ENCODE measurements at regions not wholly inside any gene's neighbourhood (a gene's known extent, or its start where the extent isn't known, plus 50 kb on each side); places are given as distances from the start of the nearest gene placed in this dataset.

DNA sequence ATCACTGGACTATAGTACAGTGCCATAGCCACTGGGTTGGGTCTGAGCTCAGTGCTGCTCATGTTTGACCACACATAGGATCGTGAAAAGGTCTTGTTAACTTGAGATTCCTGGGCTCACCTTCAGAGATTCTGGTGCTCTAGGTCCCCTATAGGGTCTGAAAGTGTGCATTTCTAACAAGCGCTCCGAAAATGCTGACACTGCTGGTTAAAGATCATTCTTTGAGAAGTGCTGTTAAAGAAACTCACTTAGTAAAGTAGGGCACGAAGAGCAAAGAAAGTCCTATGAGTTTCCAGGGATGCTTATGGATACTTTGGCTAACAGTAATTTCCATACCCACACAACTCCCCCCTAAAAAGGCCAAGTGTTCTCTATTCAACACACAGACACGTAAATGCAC is 108.1 kb upstream of the PAX6 start:
- no peak for ATAC-seq
- TF ChIP-seq CREB5 (CRISPR knock-in tag; IDR thresholded peaks at IDR 0.05; ENCODE audit: low read depth) = no peak
- no peak for TF ChIP-seq ZFP3 (CRISPR knock-in tag; IDR thresholded peaks at IDR 0.05)
- TF ChIP-seq ZNF8 (CRISPR knock-in tag; IDR thresholded peaks at IDR 0.05) = no peak
- no peak for TF ChIP-seq ARNTL (CRISPR knock-in tag; IDR thresholded peaks at IDR 0.05; ENCODE audit: borderline replicate concordance, low read depth)
- TF ChIP-seq ZNF565 (CRISPR knock-in tag; conservative IDR thresholded peaks at IDR 0.05; ENCODE audit: low read depth) = no peak
- TF ChIP-seq GLIS3 (CRISPR knock-in tag; IDR thresholded peaks at IDR 0.05) = no peak
- no peak for TF ChIP-seq ZFP30 (CRISPR knock-in tag; IDR thresholded peaks at IDR 0.05)
- TF ChIP-seq PPARA (CRISPR knock-in tag; IDR thresholded peaks at IDR 0.05; ENCODE audit: borderline replicate concordance) = no peak
- TF ChIP-seq CSRNP3 (CRISPR knock-in tag; IDR thresholded peaks at IDR 0.05) = no peak
- no peak for TF ChIP-seq OSR1 (CRISPR knock-in tag; IDR thresholded peaks at IDR 0.05)
- TF ChIP-seq BACH2 (CRISPR knock-in tag; IDR thresholded peaks at IDR 0.05; ENCODE audit: borderline replicate concordance) = no peak

GRCh38 chr11:31915867-31916266 is 104.7 kb upstream of the PAX6 start:
- no peak for ATAC-seq
- TF ChIP-seq PPARA (CRISPR knock-in tag; IDR thresholded peaks at IDR 0.05; ENCODE audit: borderline replicate concordance) (no peak), OSR1 (CRISPR knock-in tag; IDR thresholded peaks at IDR 0.05) (no peak), ZNF565 (CRISPR knock-in tag; conservative IDR thresholded peaks at IDR 0.05; ENCODE audit: low read depth) (no peak), TSHZ2 (CRISPR knock-in tag; IDR thresholded peaks at IDR 0.05) (no peak), ZFP3 (CRISPR knock-in tag; IDR thresholded peaks at IDR 0.05) (no peak), CSRNP3 (CRISPR knock-in tag; IDR thresholded peaks at IDR 0.05) (no peak), TOX (CRISPR knock-in tag; IDR thresholded peaks at IDR 0.05; ENCODE audit: borderline replicate concordance) (no peak), ISL1 (CRISPR knock-in tag; IDR thresholded peaks at IDR 0.05) (no peak)
- TF ChIP-seq, protein P1, sequence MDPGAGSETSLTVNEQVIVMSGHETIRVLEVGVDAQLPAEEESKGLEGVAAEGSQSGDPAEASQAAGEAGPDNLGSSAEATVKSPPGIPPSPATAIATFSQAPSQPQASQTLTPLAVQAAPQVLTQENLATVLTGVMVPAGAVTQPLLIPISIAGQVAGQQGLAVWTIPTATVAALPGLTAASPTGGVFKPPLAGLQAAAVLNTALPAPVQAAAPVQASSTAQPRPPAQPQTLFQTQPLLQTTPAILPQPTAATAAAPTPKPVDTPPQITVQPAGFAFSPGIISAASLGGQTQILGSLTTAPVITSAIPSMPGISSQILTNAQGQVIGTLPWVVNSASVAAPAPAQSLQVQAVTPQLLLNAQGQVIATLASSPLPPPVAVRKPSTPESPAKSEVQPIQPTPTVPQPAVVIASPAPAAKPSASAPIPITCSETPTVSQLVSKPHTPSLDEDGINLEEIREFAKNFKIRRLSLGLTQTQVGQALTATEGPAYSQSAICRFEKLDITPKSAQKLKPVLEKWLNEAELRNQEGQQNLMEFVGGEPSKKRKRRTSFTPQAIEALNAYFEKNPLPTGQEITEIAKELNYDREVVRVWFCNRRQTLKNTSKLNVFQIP (CRISPR knock-in tag; IDR thresholded peaks at IDR 0.05; ENCODE audit: borderline replicate concordance, low read depth) = no peak

DNA sequence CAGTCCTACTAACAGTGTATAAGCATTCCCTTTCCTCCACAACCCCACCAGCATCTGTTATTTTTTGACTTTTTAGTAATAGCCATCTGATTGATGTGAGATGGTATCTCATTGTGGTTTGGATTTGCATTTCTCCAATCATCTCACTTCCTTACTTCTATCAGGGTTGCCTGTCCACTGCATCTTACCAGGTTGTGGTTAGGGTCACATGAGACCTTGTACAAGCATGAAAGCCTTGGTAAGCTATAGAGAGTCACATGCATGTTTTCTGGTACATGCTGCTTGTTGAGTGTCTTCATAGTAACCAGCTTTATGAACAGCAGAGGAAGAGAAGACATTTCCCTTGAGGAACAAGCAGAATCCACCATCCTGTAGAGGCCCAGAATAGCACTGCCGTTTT is 102.9 kb upstream of the PAX6 start:
- ATAC-seq = no peak
- no peak for TF ChIP-seq ZNF70 (CRISPR knock-in tag; IDR thresholded peaks at IDR 0.05)
- TF ChIP-seq ZC3H10 (CRISPR knock-in tag; IDR thresholded peaks at IDR 0.05) = no peak
- TF ChIP-seq, protein P1 (CRISPR knock-in tag; IDR thresholded peaks at IDR 0.05; ENCODE audit: borderline replicate concordance, low read depth) = no peak
- no peak for TF ChIP-seq CREB5 (CRISPR knock-in tag; IDR thresholded peaks at IDR 0.05; ENCODE audit: low read depth)
- no peak for TF ChIP-seq ZNF8 (CRISPR knock-in tag; IDR thresholded peaks at IDR 0.05)
- TF ChIP-seq CSRNP3 (CRISPR knock-in tag; IDR thresholded peaks at IDR 0.05) = no peak
- no peak for TF ChIP-seq TCF4 (CRISPR knock-in tag; IDR thresholded peaks at IDR 0.05; ENCODE audit: borderline replicate concordance)
- TF ChIP-seq, protein P2, sequence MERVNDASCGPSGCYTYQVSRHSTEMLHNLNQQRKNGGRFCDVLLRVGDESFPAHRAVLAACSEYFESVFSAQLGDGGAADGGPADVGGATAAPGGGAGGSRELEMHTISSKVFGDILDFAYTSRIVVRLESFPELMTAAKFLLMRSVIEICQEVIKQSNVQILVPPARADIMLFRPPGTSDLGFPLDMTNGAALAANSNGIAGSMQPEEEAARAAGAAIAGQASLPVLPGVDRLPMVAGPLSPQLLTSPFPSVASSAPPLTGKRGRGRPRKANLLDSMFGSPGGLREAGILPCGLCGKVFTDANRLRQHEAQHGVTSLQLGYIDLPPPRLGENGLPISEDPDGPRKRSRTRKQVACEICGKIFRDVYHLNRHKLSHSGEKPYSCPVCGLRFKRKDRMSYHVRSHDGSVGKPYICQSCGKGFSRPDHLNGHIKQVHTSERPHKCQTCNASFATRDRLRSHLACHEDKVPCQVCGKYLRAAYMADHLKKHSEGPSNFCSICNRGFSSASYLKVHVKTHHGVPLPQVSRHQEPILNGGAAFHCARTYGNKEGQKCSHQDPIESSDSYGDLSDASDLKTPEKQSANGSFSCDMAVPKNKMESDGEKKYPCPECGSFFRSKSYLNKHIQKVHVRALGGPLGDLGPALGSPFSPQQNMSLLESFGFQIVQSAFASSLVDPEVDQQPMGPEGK (CRISPR knock-in tag; IDR thresholded peaks at IDR 0.05; ENCODE audit: borderline replicate concordance) = no peak
- TF ChIP-seq RARB (CRISPR knock-in tag; IDR thresholded peaks at IDR 0.05) = no peak
- TF ChIP-seq ESRRG (CRISPR knock-in tag; IDR thresholded peaks at IDR 0.05) = no peak
- no peak for TF ChIP-seq BACH2 (CRISPR knock-in tag; IDR thresholded peaks at IDR 0.05; ENCODE audit: borderline replicate concordance)
- TF ChIP-seq PPARA (CRISPR knock-in tag; IDR thresholded peaks at IDR 0.05; ENCODE audit: borderline replicate concordance) = no peak
- no peak for TF ChIP-seq CSDC2 (CRISPR knock-in tag; IDR thresholded peaks at IDR 0.05)
- TF ChIP-seq OSR1 (CRISPR knock-in tag; IDR thresholded peaks at IDR 0.05) = no peak
